ENCODE measurements at regions not wholly inside any gene's neighbourhood (a gene's known extent, or its start where the extent isn't known, plus 50 kb on each side); places are given as distances from the start of the nearest gene placed in this dataset.
"Not testable (repeated sequence)": the region's sequence is repeated elsewhere in the genome, so short reads cannot be mapped to it uniquely, and the experiment has no call there.

GRCh38 chr9:80994892-80995291 lies 694.5 kb downstream of the TLE1 start:
- DNase-seq (no peak), ATAC-seq (no peak)
- Histone ChIP-seq H3K9me3 (no peaks in the 10 kb centered on the region), H3K27me3 (no peaks in the 10 kb centered on the region), H3K27ac (no peak overlapping the region), H3K4me1 (no peaks in the 10 kb centered on the region), H3K4me3 (no peak overlapping the region), H3K36me3 (no peaks in the 10 kb centered on the region)
- intact Hi-C loops (cut with DNase I), result no loop called here
- TF ChIP-seq CTCF (IDR thresholded peaks at IDR 0.05), result no peak

GRCh38 chr9:80985595-80985994 lies 703.8 kb downstream of the TLE1 start:
- H3K9me3 ChIP-seq; H3K4me1 ChIP-seq; H3K27me3 ChIP-seq; ATAC-seq; H3K27ac ChIP-seq; H3K4me3 ChIP-seq; DNase-seq; H3K36me3 ChIP-seq; intact Hi-C loops (cut with DNase I): not testable (repeated sequence)

- H3K4me1 ChIP-seq, result no peaks in the 10 kb centered on the region
- no peak for TF ChIP-seq CTCF (IDR thresholded peaks at IDR 0.05)
- H3K4me3 ChIP-seq, result no peak overlapping the region
- no peaks in the 10 kb centered on the region for H3K27me3 ChIP-seq
- intact Hi-C loops (cut with DNase I), result no loop called here
- ATAC-seq, result no peak
- no peak for DNase-seq
- H3K36me3 ChIP-seq, result no peaks in the 10 kb centered on the region
- peaks cover 0 to 25% of the 10 kb centered on the region in 2 donors for H3K9me3 ChIP-seq
- H3K27ac ChIP-seq, result no peak overlapping the region
These were observed 712.9 kb downstream of the TLE1 start for GRCh38 chr9:80976403-80976802.

GRCh38 chr9:80970377-80970776 lies 719.0 kb downstream of the TLE1 start:
- intact Hi-C loops (cut with DNase I); ATAC-seq; H3K4me1 ChIP-seq: not testable (repeated sequence)

GRCh38 chr9:80968611-80969010 lies 720.7 kb downstream of the TLE1 start:
- TF ChIP-seq CTCF (IDR thresholded peaks at IDR 0.05), result no peak
- ATAC-seq, result no peak
- H3K27ac ChIP-seq, result no peak overlapping the region
- no peak overlapping the region for H3K4me3 ChIP-seq
- no peaks in the 10 kb centered on the region for H3K4me1 ChIP-seq
- H3K36me3 ChIP-seq, result no peaks in the 10 kb centered on the region
- no peak for DNase-seq
- intact Hi-C loops (cut with DNase I), result no loop called here
- H3K9me3 ChIP-seq, result peaks cover 0 to 7% of the 10 kb centered on the region in 2 donors
- no peaks in the 10 kb centered on the region for H3K27me3 ChIP-seq

More at GRCh38 chr9:80970377-80970776, 719.0 kb downstream of the TLE1 start:
- not testable (repeated sequence) for H3K27ac ChIP-seq, DNase-seq, H3K27me3 ChIP-seq, H3K4me3 ChIP-seq, H3K36me3 ChIP-seq
- H3K9me3 ChIP-seq, result peaks cover 0 to 19% of the 10 kb centered on the region in 2 donors

GRCh38 chr9:80964914-80965313 lies 724.4 kb downstream of the TLE1 start:
- intact Hi-C loops (cut with DNase I), result no loop called here
- no peak for TF ChIP-seq CTCF (IDR thresholded peaks at IDR 0.05)
- Histone ChIP-seq H3K36me3 (no peaks in the 10 kb centered on the region), H3K4me1 (no peaks in the 10 kb centered on the region), H3K27me3 (no peaks in the 10 kb centered on the region), H3K27ac (no peak overlapping the region), H3K4me3 (no peak overlapping the region), H3K9me3 (peaks cover 0 to 8% of the 10 kb centered on the region in 2 donors)
- no peak for DNase-seq
- no peak for ATAC-seq

Data from left lung (tissue), 4 donors.